ENCODE measurements at regions not wholly inside any gene's neighbourhood (a gene's known extent, or its start where the extent isn't known, plus 50 kb on each side); places are given as distances from the start of the nearest gene placed in this dataset.

- no peak overlapping the region for H3K4me3 ChIP-seq (ENCODE audit: low read length in 3 of 3)
- no peaks in the 10 kb centered on the region for H3K36me3 ChIP-seq (ENCODE audit: control insufficient read depth in 3 of 3, insufficient read depth in 3 of 3, low read length in 3 of 3)
- H3K9ac ChIP-seq (ENCODE audit: low read depth in 1 of 3, low read length in 3 of 3): no peak overlapping the region
- H3K4me1 ChIP-seq (ENCODE audit: control insufficient read depth in 3 of 3, insufficient read depth in 3 of 3, low read length in 3 of 3): no peaks in the 10 kb centered on the region
- H3K9me3 ChIP-seq (ENCODE audit: control insufficient read depth in 3 of 3, low read length in 3 of 3): no peaks in the 10 kb centered on the region
- no peak overlapping the region for H3K27ac ChIP-seq (ENCODE audit: low read depth, low read length)
- no peaks in the 10 kb centered on the region for H3K27me3 ChIP-seq (ENCODE audit: control insufficient read depth in 3 of 3, insufficient read depth in 3 of 3, low read length in 3 of 3)
Measured at GRCh38 chr3:168539909-168540308, 444.2 kb upstream of the GOLIM4 start.

- no peaks in the 10 kb centered on the region for H3K4me1 ChIP-seq (ENCODE audit: control insufficient read depth in 3 of 3, insufficient read depth in 3 of 3, low read length in 3 of 3)
- H3K27me3 ChIP-seq (ENCODE audit: control insufficient read depth in 3 of 3, insufficient read depth in 3 of 3, low read length in 3 of 3): no peaks in the 10 kb centered on the region
- no peak overlapping the region for H3K27ac ChIP-seq (ENCODE audit: low read depth, low read length)
- H3K9me3 ChIP-seq (ENCODE audit: control insufficient read depth in 3 of 3, low read length in 3 of 3): no peaks in the 10 kb centered on the region
- no peak overlapping the region for H3K4me3 ChIP-seq (ENCODE audit: low read length in 3 of 3)
- no peaks in the 10 kb centered on the region for H3K36me3 ChIP-seq (ENCODE audit: control insufficient read depth in 3 of 3, insufficient read depth in 3 of 3, low read length in 3 of 3)
- H3K9ac ChIP-seq (ENCODE audit: low read depth in 1 of 3, low read length in 3 of 3): no peak overlapping the region
Measured at GRCh38 chr3:168534761-168535160, 439.0 kb upstream of the GOLIM4 start.

GRCh38 chr3:168533600-168533999 lies 437.9 kb upstream of the GOLIM4 start:
- H3K4me1 ChIP-seq (ENCODE audit: control insufficient read depth in 3 of 3, insufficient read depth in 3 of 3, low read length in 3 of 3): no peaks in the 10 kb centered on the region
- H3K4me3 ChIP-seq (ENCODE audit: low read length in 3 of 3): no peak overlapping the region
- no peaks in the 10 kb centered on the region for H3K27me3 ChIP-seq (ENCODE audit: control insufficient read depth in 3 of 3, insufficient read depth in 3 of 3, low read length in 3 of 3)
- H3K36me3 ChIP-seq (ENCODE audit: control insufficient read depth in 3 of 3, insufficient read depth in 3 of 3, low read length in 3 of 3): no peaks in the 10 kb centered on the region
- H3K27ac ChIP-seq (ENCODE audit: low read depth, low read length): no peak overlapping the region
- H3K9ac ChIP-seq (ENCODE audit: low read depth in 1 of 3, low read length in 3 of 3): no peak overlapping the region
- no peaks in the 10 kb centered on the region for H3K9me3 ChIP-seq (ENCODE audit: control insufficient read depth in 3 of 3, low read length in 3 of 3)

GRCh38 chr3:168532135-168532534 lies 436.4 kb upstream of the GOLIM4 start:
- Histone ChIP-seq H3K4me3 (ENCODE audit: low read length in 3 of 3) (no peak overlapping the region), H3K36me3 (ENCODE audit: control insufficient read depth in 3 of 3, insufficient read depth in 3 of 3, low read length in 3 of 3) (no peaks in the 10 kb centered on the region), H3K27ac (ENCODE audit: low read depth, low read length) (no peak overlapping the region), H3K9ac (ENCODE audit: low read depth in 1 of 3, low read length in 3 of 3) (no peak overlapping the region), H3K27me3 (ENCODE audit: control insufficient read depth in 3 of 3, insufficient read depth in 3 of 3, low read length in 3 of 3) (no peaks in the 10 kb centered on the region), H3K9me3 (ENCODE audit: control insufficient read depth in 3 of 3, low read length in 3 of 3) (no peaks in the 10 kb centered on the region), H3K4me1 (ENCODE audit: control insufficient read depth in 3 of 3, insufficient read depth in 3 of 3, low read length in 3 of 3) (no peaks in the 10 kb centered on the region)

GRCh38 chr3:168531116-168531515 lies 435.4 kb upstream of the GOLIM4 start:
- Histone ChIP-seq H3K36me3 (ENCODE audit: control insufficient read depth in 3 of 3, insufficient read depth in 3 of 3, low read length in 3 of 3) (no peaks in the 10 kb centered on the region), H3K9me3 (ENCODE audit: control insufficient read depth in 3 of 3, low read length in 3 of 3) (no peaks in the 10 kb centered on the region), H3K27me3 (ENCODE audit: control insufficient read depth in 3 of 3, insufficient read depth in 3 of 3, low read length in 3 of 3) (no peaks in the 10 kb centered on the region), H3K27ac (ENCODE audit: low read depth, low read length) (no peak overlapping the region), H3K9ac (ENCODE audit: low read depth in 1 of 3, low read length in 3 of 3) (no peak overlapping the region), H3K4me3 (ENCODE audit: low read length in 3 of 3) (no peak overlapping the region), H3K4me1 (ENCODE audit: control insufficient read depth in 3 of 3, insufficient read depth in 3 of 3, low read length in 3 of 3) (no peaks in the 10 kb centered on the region)

DNA sequence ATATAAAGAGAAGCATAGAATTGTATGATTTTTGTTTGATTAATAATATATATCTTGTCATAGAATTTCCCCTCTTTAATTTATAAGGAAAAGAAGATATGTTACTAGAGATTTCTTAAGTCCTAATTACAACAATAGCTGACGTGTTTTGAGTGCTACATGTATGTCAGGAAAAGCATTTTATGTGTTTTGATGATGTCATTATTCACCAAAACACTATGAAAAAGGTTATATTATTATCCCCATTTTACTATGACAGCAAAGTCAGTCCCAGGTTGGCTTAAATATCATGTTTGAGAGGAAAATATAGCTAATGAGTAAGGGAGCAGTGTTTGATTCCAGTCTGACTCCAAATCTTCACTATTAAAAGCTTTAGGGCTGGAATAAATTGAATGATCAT lies 428.4 kb upstream of the GOLIM4 start:
- Histone ChIP-seq H3K9me3 (ENCODE audit: control insufficient read depth in 3 of 3, low read length in 3 of 3) (no peaks in the 10 kb centered on the region), H3K36me3 (ENCODE audit: control insufficient read depth in 3 of 3, insufficient read depth in 3 of 3, low read length in 3 of 3) (no peaks in the 10 kb centered on the region), H3K27ac (ENCODE audit: low read depth, low read length) (no peak overlapping the region), H3K9ac (ENCODE audit: low read depth in 1 of 3, low read length in 3 of 3) (no peak overlapping the region), H3K4me3 (ENCODE audit: low read length in 3 of 3) (no peak overlapping the region), H3K4me1 (ENCODE audit: control insufficient read depth in 3 of 3, insufficient read depth in 3 of 3, low read length in 3 of 3) (no peaks in the 10 kb centered on the region), H3K27me3 (ENCODE audit: control insufficient read depth in 3 of 3, insufficient read depth in 3 of 3, low read length in 3 of 3) (no peaks in the 10 kb centered on the region)

- H3K4me1 ChIP-seq (ENCODE audit: control insufficient read depth in 3 of 3, insufficient read depth in 3 of 3, low read length in 3 of 3): no peaks in the 10 kb centered on the region
- H3K9me3 ChIP-seq (ENCODE audit: control insufficient read depth in 3 of 3, low read length in 3 of 3): no peaks in the 10 kb centered on the region
- no peak overlapping the region for H3K4me3 ChIP-seq (ENCODE audit: low read length in 3 of 3)
- H3K9ac ChIP-seq (ENCODE audit: low read depth in 1 of 3, low read length in 3 of 3): no peak overlapping the region
- H3K36me3 ChIP-seq (ENCODE audit: control insufficient read depth in 3 of 3, insufficient read depth in 3 of 3, low read length in 3 of 3): no peaks in the 10 kb centered on the region
- H3K27me3 ChIP-seq (ENCODE audit: control insufficient read depth in 3 of 3, insufficient read depth in 3 of 3, low read length in 3 of 3): no peaks in the 10 kb centered on the region
- no peak overlapping the region for H3K27ac ChIP-seq (ENCODE audit: low read depth, low read length)
Measured at GRCh38 chr3:168517249-168518071, 421.7 kb upstream of the GOLIM4 start.

DNA sequence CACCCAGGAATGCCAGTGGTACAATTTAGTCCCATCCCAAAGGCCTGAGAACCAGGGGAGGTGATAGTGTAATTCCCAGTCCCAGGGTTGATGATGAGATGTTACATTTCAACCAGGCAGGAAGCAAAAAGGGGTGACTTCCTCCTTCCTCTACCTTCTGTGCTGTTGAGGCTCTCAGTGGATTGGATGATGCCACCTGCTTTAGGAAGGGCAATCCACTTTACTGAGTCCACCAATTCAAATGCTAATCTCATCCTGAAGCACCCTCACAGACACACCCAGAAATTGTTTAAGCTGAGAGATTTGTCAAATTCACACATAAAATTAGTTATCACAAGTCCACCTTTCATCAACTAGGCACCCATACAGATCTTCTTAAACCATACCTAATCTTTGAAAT lies 418.5 kb upstream of the GOLIM4 start:
- Histone ChIP-seq H3K9me3 (ENCODE audit: control insufficient read depth in 3 of 3, low read length in 3 of 3) (no peaks in the 10 kb centered on the region), H3K27me3 (ENCODE audit: control insufficient read depth in 3 of 3, insufficient read depth in 3 of 3, low read length in 3 of 3) (no peaks in the 10 kb centered on the region), H3K4me1 (ENCODE audit: control insufficient read depth in 3 of 3, insufficient read depth in 3 of 3, low read length in 3 of 3) (no peaks in the 10 kb centered on the region), H3K27ac (ENCODE audit: low read depth, low read length) (no peak overlapping the region), H3K9ac (ENCODE audit: low read depth in 1 of 3, low read length in 3 of 3) (no peak overlapping the region), H3K4me3 (ENCODE audit: low read length in 3 of 3) (no peak overlapping the region), H3K36me3 (ENCODE audit: control insufficient read depth in 3 of 3, insufficient read depth in 3 of 3, low read length in 3 of 3) (no peaks in the 10 kb centered on the region)

- Histone ChIP-seq H3K4me3 (ENCODE audit: low read length in 3 of 3) (no peak overlapping the region), H3K9ac (ENCODE audit: low read depth in 1 of 3, low read length in 3 of 3) (no peak overlapping the region), H3K4me1 (ENCODE audit: control insufficient read depth in 3 of 3, insufficient read depth in 3 of 3, low read length in 3 of 3) (no peaks in the 10 kb centered on the region), H3K27ac (ENCODE audit: low read depth, low read length) (no peak overlapping the region), H3K27me3 (ENCODE audit: control insufficient read depth in 3 of 3, insufficient read depth in 3 of 3, low read length in 3 of 3) (no peaks in the 10 kb centered on the region), H3K9me3 (ENCODE audit: control insufficient read depth in 3 of 3, low read length in 3 of 3) (no peaks in the 10 kb centered on the region), H3K36me3 (ENCODE audit: control insufficient read depth in 3 of 3, insufficient read depth in 3 of 3, low read length in 3 of 3) (no peaks in the 10 kb centered on the region)
Measured at GRCh38 chr3:168512802-168513201, 417.1 kb upstream of the GOLIM4 start.

GRCh38 chr3:168511428-168512014 lies 415.8 kb upstream of the GOLIM4 start:
- Histone ChIP-seq H3K27ac (ENCODE audit: low read depth, low read length) (no peak overlapping the region), H3K36me3 (ENCODE audit: control insufficient read depth in 3 of 3, insufficient read depth in 3 of 3, low read length in 3 of 3) (no peaks in the 10 kb centered on the region), H3K4me3 (ENCODE audit: low read length in 3 of 3) (no peak overlapping the region), H3K9me3 (ENCODE audit: control insufficient read depth in 3 of 3, low read length in 3 of 3) (no peaks in the 10 kb centered on the region), H3K9ac (ENCODE audit: low read depth in 1 of 3, low read length in 3 of 3) (no peak overlapping the region), H3K4me1 (ENCODE audit: control insufficient read depth in 3 of 3, insufficient read depth in 3 of 3, low read length in 3 of 3) (no peaks in the 10 kb centered on the region), H3K27me3 (ENCODE audit: control insufficient read depth in 3 of 3, insufficient read depth in 3 of 3, low read length in 3 of 3) (no peaks in the 10 kb centered on the region)
